Psoas muscle (tissue), 7 donors: ENCODE measurements at regions not wholly inside any gene's neighbourhood (a gene's known extent, or its start where the extent isn't known, plus 50 kb on each side); places are given as distances from the start of the nearest gene placed in this dataset.

ENCODE experiments used
- ATAC-seq, 4 donors: fragments of 200-7000 bp; cut with Tn5 transposase; one replicate each; pipeline ENCODE4 v1.9.1; 2020; ENCODE audit warnings: moderate library complexity in 3 of 4, mild to moderate bottlenecking in 2 of 4
- DNase-seq, 2 donors: peaks; one replicate each; pipeline ENCODE4 v3.0.0-alpha.2; 2020
- H3K27ac ChIP-seq: fragments of 200-600 bp; one replicate; pipeline ENCODE4 v1.8.0; 2022
- H3K27me3 ChIP-seq, 3 donors: fragments of 200-600 bp in 1 of 3; one replicate each; pipeline versions ENCODE4 v1.6.1 to v1.8.0; 2013 to 2022; ENCODE audit warnings: low read length in 2 of 3, mild to moderate bottlenecking in 2 of 3, moderate library complexity in 1 of 3; ENCODE audit not compliant: insufficient read depth in 3 of 3
- H3K36me3 ChIP-seq, 2 donors: fragments of 200-600 bp in 1 of 2; one replicate each; pipeline versions ENCODE4 v1.6.1 to v1.8.0; 2013 to 2022; ENCODE audit warnings: low read depth in 1 of 2, mild to moderate bottlenecking in 1 of 2, moderate library complexity in 1 of 2; ENCODE audit not compliant: insufficient read depth in 1 of 2
- H3K4me1 ChIP-seq: fragments of 200-600 bp; one replicate; pipeline ENCODE4 v1.8.0; 2022
- H3K4me3 ChIP-seq: fragments of 200-600 bp; one replicate; pipeline ENCODE4 v1.8.0; 2022; ENCODE audit warnings: mild to moderate bottlenecking
- H3K9me3 ChIP-seq: fragments of 200-600 bp; one replicate; pipeline ENCODE4 v1.8.0; 2022
- CTCF ChIP-seq: fragments of 200-600 bp; IDR thresholded peaks from one replicate; pipeline ENCODE4 v1.8.0; 2022; ENCODE audit warnings: antibody characterized with exemption
- WGBS, 3 donors: extraction: QIAGEN DNeasy Blood & Tissue Kit; methylation state at CpG; one replicate each; pipeline versions ENCODE4 v1.1.6 to v1.1.7; 2013; 5-methylcytosine and 5-hydroxymethylcytosine counted together
- intact Hi-C, 2 donors: fragments of 100-400 bp; cut with DNase I; formaldehyde crosslinking; loops; one replicate each; pipeline versions ENCODE4 v1.11.0 to v1.14.2; 2022
- donor health status: healthy with polysubstance abuse.
- donor health status: DM: no; HTN: no; CAD: no; lungs with moderate emphysema.
- donor health status: Bipolar disorder and iron deficiency.
- donor health status: healthy.
- donor health status: DM: yes; HTN: yes; CAD: no.
- donor health status: DM: no; HTN: no; CAD: no.
- donor health status: DM: yes; HTN: yes; CAD: no.

GRCh38 chr3:132255041-132255745 lies 62.0 kb upstream of the ACP3 start:
- Histone ChIP-seq H3K4me1 (no peaks in the 10 kb centered on the region), H3K27me3 (no peaks in the 10 kb centered on the region), H3K4me3 (no peak overlapping the region), H3K27ac (no peak overlapping the region), H3K36me3 (no peaks in the 10 kb centered on the region), H3K9me3 (no peaks in the 10 kb centered on the region)
- intact Hi-C loops, result loop anchor here in 1 of 2 donors (2.0 to 5.0 kb wide), 2 partner anchors 88 to 142 kb away; no protein-coding TSS in a partner anchor
- TF ChIP-seq CTCF, result no peak
- ATAC-seq (peak in 1 of 4 donors; percentile 42), DNase-seq (no peak)
- 39 to 40% (median 40%) methylated on average over 5 of the region's 5 CpGs for WGBS, 3 donors

GRCh38 chr3:132256989-132257388 lies 60.2 kb upstream of the ACP3 start:
- ATAC-seq (no peak), DNase-seq (no peak)
- H3K27me3 ChIP-seq, result no peaks in the 10 kb centered on the region
- intact Hi-C loops, result loop anchor here in 1 of 2 donors (5.0 kb wide), 1 partner anchor 140 kb away; no protein-coding TSS in a partner anchor
- no peaks in the 10 kb centered on the region for H3K9me3 ChIP-seq
- no peaks in the 10 kb centered on the region for H3K36me3 ChIP-seq
- no peaks in the 10 kb centered on the region for H3K4me1 ChIP-seq
- peak; percentile 13 for TF ChIP-seq CTCF
- H3K27ac ChIP-seq, result no peak overlapping the region
- H3K4me3 ChIP-seq, result no peak overlapping the region

- no peaks in the 10 kb centered on the region for H3K9me3 ChIP-seq
- H3K27me3 ChIP-seq, result no peaks in the 10 kb centered on the region
- no peak overlapping the region for H3K27ac ChIP-seq
- intact Hi-C loops, result no loop called here
- H3K4me1 ChIP-seq, result no peaks in the 10 kb centered on the region
- H3K36me3 ChIP-seq, result no peaks in the 10 kb centered on the region
- ATAC-seq (no peak), DNase-seq (no peak)
- H3K4me3 ChIP-seq, result no peak overlapping the region
- 84 to 96% (median 85%) methylated on average over 3 of the region's 3 CpGs for WGBS, 3 donors
- TF ChIP-seq CTCF, result no peak
Measured at GRCh38 chr3:132261506-132261905, 55.7 kb upstream of the ACP3 start.

- Histone ChIP-seq H3K9me3 (no peaks in the 10 kb centered on the region), H3K4me3 (no peak overlapping the region), H3K27me3 (no peaks in the 10 kb centered on the region), H3K4me1 (no peaks in the 10 kb centered on the region), H3K27ac (no peak overlapping the region), H3K36me3 (no peaks in the 10 kb centered on the region)
- no peak for DNase-seq
- no peak for ATAC-seq
- TF ChIP-seq CTCF, result no peak
- intact Hi-C loops, result no loop called here
- 86 to 89% (median 87%) methylated on average over 2 of the region's 2 CpGs for WGBS, 3 donors
Measured at GRCh38 chr3:132262305-132262704, 54.9 kb upstream of the ACP3 start.

- Histone ChIP-seq H3K4me3 (no peak overlapping the region), H3K36me3 (no peaks in the 10 kb centered on the region), H3K27me3 (no peaks in the 10 kb centered on the region), H3K4me1 (no peaks in the 10 kb centered on the region), H3K27ac (no peak overlapping the region), H3K9me3 (no peaks in the 10 kb centered on the region)
- no peak for ATAC-seq
- TF ChIP-seq CTCF, result no peak
- intact Hi-C loops, result no loop called here
- 90 to 94% (median 93%) methylated on average over 2 of the region's 2 CpGs for WGBS, 3 donors
- DNase-seq, result no peak
Measured at GRCh38 chr3:132262956-132263355, 54.3 kb upstream of the ACP3 start.
